ENCODE measurements at regions not wholly inside any gene's neighbourhood (a gene's known extent, or its start where the extent isn't known, plus 50 kb on each side); places are given as distances from the start of the nearest gene placed in this dataset.
A peak's percentile ranks its signal among the peaks of the same experiment; 100 is the strongest.
"Not testable (repeated sequence)": the region's sequence is repeated elsewhere in the genome, so short reads cannot be mapped to it uniquely, and the experiment has no call there.

DNA sequence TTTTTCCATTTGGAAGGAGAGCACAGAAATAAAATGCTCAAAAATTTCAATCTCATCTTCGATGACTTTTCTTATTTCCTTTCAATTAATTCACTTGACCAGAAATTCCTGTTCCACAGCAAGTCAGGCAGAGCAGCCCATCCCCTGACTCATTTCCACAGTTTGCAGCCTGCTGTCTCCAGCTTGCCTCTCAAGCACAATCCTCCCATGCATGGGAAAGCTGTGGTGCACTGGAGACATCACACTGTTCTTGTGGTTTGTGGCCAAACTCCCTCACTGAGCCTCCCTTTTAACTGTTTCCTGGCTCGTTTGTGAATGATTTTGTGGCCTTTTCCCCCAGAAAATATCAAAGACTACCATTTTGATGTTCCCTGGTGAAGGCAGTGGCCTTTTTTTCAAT is 114.0 kb upstream of the ENPEP start:
- DNase-seq: peak; percentile 94

DNA sequence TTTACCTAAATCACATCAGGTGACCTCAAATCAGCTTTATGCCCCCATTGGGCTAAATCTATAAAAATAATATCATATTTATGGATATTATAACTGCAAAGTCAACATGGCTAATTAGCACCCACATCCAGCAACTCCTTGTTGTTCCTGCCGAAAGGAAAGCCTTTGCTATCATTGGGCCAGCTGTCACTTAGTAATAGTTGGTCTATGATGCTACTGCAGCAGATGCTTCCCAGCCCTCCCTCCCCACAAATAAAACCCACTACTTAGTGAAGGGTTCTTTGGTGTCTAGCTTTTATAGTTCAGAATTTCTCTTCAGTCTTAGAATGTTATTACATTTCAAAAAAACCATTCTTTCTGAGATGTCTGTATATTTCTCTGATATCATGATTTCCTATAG is 116.9 kb upstream of the ENPEP start:
- no peak for DNase-seq

DNA sequence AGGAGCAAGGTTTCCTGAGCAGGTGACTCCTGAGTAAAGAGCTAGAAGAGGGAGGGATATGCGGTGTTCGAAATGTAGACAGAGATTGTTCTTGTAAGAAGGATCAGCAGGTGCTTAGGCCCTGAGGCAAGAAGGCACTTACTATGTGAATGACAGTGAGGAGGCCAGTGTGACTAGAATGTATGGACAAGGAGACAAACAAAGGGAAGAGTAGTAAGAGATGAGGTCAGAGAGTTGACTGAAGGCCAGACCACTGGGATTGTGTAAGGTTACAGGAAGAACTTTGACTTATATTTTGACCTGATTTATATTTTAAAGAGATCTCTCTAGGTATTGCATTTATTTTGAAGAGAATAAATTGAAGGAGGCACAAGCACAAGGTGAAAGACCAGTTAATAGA is 118.4 kb upstream of the ENPEP start:
- no peak for DNase-seq

DNA sequence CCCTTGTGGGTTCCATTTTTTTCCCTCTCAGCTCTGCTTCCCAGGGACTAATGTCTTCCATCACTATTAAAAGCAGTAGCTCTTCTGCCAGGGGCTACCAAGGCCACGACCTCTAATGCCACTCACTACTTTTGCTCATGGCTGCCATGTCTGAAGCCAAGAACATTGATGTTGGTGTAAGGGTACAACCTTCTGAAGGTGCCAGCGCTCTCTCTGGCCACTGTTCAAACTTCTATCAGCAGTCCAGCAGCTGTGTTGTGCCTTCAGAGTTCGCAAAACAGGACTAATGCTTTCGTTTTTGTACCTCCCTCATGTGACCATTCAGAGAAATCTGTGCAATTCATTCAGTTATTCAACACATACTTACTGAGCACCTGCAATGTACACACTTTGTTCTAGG is 121.5 kb upstream of the ENPEP start:
- no peak for DNase-seq

DNA sequence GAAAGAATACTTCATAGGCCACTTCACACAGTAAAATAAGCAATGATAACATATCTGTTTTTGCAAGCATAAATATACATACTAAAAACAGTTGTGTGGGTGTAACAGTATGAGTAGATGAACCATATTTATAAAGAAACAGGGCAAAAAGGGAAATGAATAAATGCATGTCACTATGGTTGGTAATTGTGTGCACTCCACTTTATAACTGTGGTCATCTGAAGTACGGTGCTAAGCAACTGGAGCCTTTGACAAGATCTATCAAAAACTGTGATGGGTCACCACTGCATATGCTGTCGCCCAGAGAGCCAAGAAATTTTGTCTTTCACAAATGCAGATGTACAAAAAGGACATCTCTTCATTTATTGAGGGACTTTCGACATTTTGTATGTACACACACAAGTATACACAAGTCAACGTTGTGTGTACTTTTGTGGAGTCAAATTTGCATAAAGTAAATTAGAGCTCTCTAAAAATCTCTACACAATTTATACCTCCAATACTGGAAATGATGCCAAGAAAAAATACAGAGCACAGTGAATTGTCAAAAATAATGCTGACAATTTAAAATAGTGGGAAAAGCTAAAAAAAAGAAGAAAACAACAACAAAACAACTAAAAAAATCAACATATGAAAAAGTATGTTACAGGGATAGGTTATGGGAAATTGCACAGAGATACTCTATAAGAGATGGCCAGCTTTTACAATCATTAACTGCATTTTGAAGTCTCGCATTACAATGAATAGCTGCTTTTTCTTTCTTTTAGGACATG is 123.1 kb upstream of the ENPEP start:
- no peak for DNase-seq

DNA sequence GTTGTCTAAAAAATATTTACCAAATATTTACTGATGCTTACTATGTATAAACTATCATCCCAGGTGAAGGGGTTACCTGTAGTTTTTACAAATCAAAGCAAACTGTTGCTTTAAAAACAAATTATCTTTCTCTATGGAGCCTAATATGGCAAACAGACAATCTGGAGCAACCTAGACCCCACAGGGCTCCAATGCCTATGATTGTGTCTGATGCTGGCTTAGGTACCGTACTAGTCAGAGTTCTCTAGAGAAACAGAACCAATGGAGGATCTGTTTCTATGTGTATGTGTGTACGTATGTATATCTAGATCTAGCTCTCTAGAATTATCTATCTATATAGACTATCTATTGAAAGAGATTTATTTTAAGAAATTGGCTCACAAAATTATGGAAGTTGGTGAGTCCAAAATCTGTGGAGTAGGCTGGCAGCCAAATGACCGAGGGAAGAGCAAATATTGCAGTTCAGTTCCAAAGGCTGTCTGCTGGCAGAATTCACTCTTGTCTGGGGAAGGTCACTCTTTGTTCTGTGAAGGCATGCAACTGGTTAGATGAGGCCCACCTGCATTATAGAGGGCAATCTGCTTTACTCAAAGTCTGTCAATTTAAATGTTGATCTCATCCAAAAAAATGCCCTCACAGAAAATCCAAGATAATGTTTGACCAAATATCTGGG is 127.1 kb upstream of the ENPEP start:
- no peak for DNase-seq

DNA sequence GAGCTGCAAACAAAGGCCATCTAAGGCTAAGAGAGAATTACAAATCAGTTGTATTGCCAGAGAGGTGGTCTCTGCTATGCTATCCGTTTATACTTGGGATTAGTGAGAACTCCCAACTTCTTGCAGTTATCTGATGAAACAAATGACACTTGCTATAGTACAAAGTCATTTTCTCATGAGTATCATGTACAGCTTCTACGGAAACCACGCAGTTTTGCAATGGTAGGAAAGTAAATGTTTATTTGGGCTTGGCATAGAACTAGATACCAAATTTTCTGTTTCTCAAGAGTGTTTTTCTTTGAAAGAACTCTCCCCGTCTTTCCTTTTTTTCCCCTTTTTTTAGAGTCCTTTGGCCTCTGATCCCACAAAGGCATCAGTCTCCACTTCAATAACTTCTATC is 128.2 kb upstream of the ENPEP start:
- DNase-seq: no peak

DNA sequence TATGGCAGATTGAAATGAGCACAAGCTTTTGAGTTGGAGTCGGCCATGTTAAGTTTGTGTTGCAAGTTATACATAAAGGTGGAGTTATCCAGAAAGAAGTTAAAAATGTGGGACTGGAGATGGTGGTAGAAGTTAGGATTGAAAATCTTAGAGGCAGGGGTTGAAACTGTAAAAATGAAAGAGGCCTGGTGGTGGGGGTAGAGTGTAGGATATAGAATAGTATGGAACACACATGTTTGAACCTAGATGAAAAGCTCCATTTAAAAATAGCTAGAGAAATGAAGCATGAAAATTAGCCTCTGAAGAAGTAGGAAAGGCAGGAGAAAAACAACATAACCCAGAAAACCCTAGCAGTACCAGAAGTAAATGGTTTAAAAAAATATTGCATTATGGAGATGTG is 131.8 kb upstream of the ENPEP start:
- DNase-seq: peak; percentile 47

DNA sequence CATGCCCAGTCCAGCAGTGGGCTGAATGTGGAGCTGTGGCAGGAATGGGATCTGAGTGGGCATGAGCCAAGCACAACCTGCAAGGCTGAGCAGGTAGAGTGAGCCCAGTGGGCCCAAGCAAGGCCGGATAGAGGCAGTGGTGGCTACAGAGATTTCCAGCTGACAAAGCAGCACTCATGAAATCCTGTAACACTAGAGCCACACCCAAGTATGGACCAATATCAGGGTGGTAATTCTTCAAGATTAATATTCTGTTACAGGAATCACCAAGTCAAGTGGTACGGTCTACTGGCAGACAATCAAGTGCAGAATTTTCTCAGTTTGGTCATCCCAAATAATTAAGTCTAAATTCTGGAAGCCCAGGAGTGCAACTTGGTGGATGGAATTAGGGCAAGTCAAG is 132.4 kb upstream of the ENPEP start:
- no peak for DNase-seq

DNA sequence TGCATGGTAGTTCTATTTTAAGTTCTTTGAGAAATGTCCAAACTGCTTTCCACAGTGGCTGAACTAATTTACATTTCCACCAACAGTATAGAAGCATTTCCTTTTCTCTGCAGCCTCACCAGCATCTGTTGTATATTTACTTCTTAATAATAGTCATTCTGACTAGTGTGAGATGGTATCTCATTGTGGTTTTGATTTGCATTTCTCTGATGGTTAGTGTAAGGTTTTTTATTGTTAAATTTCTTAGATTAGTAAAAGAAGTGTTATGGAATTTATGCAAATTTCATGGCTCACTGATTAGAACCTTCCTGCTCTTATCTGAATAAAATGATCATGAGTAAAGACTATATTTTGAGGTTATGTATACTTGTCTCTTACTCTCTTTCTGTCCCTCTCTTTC is 134.8 kb upstream of the ENPEP start:
- not testable (repeated sequence) for DNase-seq

DNA sequence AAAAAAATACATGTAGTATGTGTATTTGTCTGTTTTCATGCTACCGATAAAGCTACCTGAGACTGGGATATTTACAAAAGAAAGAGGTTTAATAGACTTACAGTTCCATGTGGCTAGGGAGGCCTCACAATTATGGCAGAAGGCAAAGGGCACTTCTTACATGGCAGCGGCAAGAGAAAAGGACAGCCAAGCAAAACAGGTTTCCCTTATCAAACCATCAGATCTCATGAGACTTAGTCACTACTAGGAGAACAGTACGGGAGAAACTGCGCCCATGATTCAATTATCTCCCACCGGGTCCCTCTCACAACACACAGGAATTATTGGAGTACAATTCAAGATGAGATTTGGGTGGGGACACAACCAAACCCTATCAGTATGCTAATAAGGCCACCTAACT is 137.0 kb upstream of the ELOVL6 start:
- DNase-seq: no peak

DNA sequence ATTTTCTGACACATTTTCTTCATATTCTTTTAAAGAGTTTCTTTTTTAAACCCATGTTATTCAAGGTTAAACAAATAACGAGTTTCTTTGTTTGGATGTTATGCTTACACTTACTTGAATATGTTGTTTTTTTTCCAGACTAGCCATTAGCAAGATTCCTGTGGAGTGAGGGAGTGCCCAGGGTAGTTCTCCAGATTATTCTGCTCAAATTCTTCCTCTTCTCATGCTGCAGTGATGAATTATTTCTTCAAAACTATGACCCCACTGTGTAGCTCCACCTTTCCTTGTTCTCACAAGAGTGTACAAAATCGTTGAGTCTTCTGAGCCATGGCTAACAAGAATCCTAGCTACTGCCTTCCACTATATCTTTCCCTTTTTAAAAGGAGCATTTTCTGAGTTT is 134.1 kb upstream of the ELOVL6 start:
- no peak for DNase-seq

DNA sequence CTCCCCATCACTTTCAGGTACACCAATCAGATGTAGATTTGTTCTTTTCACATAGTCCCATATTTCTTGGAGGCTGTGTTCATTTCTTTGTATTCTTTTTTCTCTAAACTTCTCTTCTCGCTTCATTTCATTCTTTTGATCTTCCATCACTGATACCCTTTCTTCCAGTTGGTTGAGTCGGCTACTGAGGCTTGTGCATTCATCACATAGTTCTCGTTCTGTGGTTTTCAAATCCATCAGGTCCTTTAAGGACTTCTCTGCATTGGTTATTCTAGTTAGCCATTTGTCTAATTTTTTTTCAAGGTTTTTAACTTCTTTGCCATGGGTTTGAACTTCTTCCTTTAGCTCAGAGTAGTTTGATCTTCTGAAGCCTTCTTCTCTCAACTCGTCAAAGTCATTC is 128.0 kb upstream of the ELOVL6 start:
- not testable (repeated sequence) for DNase-seq

DNA sequence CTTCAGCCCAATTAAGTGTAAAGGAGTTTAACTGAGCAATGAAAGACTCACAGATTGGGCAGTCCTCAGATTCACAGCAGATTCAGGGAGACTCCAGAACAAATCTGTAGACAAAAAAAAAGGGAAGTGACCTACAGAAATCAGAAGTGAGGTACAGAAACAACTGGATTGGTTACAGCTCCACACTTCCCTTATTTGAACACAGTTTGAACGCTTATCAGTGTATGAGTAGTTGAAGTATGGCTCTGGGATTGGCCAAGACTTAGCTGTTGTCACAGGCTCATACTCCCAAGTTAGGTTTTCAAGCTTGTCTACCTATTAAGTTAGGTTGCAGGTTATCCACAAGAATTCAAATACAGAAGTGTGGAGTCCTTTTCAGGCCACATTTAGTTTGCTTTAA is 112.4 kb upstream of the ELOVL6 start:
- no peak for DNase-seq

DNA sequence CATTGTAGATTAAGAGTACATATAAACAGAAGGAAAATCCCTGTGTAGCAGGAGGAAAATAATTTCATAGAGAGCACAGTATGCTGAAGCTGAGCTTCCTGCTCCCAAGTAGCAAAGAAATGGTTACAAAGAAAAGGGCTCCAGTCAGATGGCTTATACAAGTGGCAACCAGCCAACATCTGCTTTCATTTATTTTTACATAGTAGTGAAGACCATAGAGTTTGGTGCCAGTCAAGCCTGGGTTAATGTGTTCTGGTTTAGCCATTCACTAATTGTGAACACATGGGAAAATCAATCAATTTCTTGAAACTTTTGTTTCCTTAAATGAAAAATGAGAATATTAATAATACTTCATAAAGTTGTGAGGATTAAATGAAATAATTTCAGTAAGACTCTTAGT is 111.3 kb upstream of the ELOVL6 start:
- DNase-seq: peak; percentile 85

DNA sequence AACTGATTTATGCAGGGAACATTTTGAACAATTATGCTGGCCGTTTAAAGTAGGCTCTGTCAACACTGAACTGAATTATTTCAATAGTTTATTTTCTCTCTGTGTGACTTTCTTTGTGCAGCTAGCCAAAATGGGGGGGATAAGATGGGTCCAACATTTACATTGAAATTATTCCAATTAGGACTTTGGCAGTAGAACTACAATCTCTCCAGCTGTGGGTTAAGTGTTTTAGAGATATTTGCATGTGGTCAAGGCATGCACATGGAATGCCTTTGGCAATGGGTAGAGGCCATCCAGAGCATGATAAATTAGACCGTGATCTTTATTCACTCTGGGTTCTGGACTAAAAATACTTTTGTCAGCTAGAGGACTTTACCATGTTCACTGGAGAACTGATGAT is 107.9 kb upstream of the ELOVL6 start:
- peak; percentile 20 for DNase-seq

DNA sequence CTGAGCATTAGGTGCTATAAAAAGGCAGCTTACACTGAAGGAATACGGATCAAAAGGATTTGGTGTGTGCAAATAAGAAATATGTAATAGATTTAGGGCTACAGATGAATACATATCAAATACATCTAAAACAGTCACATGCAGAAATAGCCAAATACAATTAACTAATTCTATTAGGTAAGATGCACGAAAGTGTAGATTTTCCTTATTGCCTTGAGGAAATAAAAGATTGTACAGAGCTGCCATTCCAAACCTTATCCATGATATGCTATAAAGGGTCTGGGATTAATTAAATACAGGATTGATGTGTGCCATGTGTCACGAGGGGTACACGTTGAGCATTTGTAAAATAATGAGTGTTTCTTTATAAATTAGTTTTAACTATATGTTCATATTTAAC is 107.0 kb upstream of the ELOVL6 start:
- DNase-seq: no peak

DNA sequence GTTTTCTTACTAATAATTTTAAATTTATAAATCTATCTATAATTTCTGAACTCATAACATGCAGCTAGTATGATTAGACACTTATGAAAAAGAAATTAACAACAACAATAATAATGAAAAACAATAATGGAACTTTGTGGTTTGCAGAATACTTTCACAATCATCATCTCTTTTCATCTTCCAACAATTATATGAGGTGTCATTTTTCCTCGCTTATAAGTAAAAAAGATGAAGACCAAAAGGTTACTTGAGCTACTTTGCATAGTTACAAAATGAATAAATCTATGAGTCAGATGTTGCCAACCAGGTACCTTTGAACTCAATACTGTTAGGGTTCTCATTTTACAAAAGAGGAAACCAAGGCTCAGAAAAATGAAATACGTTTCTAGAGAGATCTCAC is 98.5 kb upstream of the ELOVL6 start:
- DNase-seq: no peak

DNA sequence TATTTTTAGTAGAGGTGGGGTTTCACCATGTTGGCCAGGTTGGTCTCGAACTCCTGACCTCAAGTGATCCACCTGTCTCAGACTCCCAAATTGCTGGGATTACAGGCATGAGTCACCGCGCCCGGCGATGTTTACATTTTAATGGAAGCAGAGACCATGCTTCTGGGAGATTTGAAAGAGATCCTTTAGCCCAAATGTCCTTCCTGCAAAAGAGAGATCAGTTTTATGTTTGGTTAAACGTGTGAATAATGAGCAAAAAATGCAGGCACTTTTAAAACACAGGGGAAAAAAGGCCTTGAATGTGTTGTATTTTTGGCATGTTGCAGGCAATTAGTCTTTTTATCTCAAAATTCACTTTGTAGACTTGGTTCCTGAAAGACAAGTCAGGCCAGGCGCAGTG is 95.8 kb upstream of the ELOVL6 start:
- DNase-seq: peak; percentile 21

DNA sequence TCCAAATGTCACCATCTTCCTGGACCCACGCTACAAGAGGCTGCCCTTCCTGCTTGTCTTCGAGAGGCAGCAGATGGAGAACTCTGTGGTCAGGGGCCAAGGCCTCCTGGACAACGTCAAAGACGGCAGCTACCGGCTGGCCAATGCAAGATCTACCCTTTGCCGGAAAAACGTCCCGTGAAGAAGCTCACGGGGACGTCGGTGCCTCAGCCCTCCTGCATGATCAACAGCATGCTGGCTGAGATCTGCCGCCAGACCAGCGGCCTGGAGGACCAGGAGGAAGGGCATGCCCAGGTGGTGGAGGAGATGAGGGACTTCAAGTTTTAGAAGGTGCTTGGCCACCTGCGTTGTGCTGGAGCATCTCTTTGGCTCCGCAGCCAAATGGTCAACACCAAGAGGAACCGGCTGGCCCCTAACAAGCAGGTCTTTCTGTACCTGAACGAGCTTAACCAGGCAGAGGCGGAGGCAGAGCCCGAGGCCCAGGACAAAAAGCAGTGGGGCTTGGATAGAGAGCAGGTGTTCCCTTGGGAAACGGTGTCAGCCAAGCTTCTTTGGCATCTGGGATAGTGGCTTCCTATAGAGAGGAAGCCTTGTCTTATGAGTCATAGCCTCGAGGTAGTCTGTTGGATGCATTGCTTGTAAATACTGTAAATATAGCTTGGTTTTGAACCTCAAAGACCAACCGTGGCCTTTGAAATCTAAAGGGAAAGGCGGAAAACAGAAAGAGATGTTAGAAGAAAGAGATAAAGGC is 94.8 kb upstream of the ELOVL6 start:
- no peak for DNase-seq

DNA sequence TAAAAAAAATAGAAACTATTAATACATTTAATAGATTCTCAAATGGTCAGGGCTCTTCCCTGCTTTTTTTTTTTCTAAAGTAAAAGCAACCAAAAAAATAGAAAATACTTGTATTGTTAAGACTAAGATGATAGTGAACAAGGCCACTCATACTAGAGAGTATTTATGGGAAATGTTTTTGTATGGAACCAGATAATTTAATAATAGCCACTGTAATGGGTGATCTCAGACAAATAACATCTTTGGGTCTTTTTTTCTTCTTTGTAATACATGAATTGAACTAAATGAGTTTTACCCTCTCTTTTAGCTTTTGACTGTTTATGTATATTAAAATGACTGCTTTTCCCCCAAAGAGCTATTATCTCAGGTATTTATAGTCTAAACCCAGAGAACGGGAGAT is 92.1 kb upstream of the ELOVL6 start:
- no peak for DNase-seq

DNA sequence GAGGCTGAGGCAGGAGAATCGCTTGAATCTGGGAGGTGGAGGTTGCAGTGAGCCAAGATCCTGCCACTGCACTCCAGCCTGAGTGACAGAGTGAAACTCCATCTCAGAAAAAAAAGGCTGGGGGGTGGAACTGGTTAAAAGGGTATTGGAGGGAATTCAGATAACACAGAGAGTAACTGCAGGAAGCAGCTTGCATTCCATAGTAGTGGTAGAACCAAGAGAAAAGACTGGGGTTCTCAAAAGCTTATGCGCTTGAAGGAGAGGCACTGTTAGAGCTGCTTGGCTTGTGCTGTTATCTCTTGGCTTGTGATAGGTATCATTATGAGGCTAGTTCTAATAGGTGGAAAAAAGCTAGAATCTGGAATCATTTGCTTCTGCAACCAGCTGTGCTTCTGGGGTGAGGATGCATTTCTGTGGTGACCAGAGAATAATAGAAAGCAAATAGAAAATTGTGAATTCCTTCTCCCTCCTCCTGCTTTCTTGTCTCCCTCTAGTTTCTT is 91.2 kb upstream of the ELOVL6 start:
- no peak for DNase-seq

DNA sequence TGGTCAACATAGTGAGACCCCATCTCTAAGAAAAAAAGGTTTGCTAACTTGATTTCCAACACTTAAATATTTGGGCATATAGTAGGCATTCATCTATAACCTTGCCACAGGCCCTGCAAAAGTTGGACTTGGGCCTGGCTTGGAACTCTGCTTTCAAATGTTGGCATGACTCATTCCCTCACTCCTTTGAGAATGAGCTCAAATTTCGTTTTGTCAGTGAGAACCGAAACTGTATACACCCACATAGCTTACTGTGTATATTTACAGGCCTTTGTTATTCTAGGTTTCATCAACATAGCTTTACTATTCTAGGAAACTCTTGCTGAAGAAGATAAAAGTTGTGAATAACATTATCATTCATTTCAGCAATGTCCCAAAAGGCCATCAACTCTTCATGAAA is 88.7 kb upstream of the ELOVL6 start:
- peak; percentile 71 for DNase-seq

DNA sequence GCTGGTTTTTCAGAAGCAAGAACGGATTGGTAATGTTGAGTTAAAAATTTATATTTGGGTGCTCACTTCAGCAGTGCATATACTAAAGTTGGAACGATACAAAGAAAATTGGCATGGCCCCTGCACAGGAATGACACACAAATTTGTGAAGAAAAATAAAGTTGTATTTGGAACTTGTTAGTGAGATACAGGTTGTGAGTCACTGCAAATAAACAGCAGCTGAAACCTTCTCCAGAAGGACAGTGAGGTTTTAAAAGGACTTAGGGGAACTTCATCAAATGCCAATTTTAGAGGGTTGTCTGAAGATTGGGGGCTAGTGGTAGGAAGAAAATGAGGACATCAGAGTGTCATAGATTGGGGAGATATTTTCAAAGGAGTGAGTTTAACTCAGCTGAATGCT is 79.7 kb upstream of the ELOVL6 start:
- no peak for DNase-seq
